Fibroblast of mammary gland (primary cell): ENCODE measurements at regions not wholly inside any gene's neighbourhood (a gene's known extent, or its start where the extent isn't known, plus 50 kb on each side); places are given as distances from the start of the nearest gene placed in this dataset.
A peak's percentile ranks its signal among the peaks of the same experiment; 100 is the strongest.

Experiments used
- DNase-seq: peaks from one replicate; pipeline ENCODE4 v3.0.0-alpha.2; 2010; ENCODE audit warnings: low read depth
- H3K4me3 ChIP-seq: 2 replicates; pipeline ENCODE4 v1.5.1; 2011; ENCODE audit warnings: low read depth, mild to moderate bottlenecking, low read length, moderate library complexity; ENCODE audit not compliant: control insufficient read depth
- TF ChIP-seq, protein P1 (sequence below): conservative IDR thresholded peaks from 2 replicates; pipeline ENCODE4 v1.5.1; 2011; ENCODE audit warnings: low read depth, low read length, inconsistent platforms; ENCODE audit not compliant: control insufficient read depth, insufficient read depth

DNA sequence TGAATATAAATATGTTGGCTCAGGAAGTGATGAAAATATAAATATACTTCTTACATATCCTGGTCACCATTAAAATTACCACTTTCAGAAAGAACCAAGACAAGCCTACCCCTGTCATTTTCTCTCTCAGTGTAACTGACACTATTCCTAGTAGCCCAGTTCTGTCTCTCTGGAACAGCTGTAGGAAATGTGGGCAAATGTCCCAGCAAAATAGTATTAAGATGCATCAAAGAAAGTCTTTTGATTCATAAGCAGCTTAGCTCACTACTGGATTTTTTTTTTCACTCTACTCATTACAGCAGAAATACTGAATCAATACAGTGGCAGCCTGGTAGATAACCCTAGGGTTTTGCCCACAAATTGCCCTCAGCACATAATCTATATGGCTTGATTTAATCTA lies 290.9 kb downstream of the DNAJB9 start:
- TF ChIP-seq, protein P1, sequence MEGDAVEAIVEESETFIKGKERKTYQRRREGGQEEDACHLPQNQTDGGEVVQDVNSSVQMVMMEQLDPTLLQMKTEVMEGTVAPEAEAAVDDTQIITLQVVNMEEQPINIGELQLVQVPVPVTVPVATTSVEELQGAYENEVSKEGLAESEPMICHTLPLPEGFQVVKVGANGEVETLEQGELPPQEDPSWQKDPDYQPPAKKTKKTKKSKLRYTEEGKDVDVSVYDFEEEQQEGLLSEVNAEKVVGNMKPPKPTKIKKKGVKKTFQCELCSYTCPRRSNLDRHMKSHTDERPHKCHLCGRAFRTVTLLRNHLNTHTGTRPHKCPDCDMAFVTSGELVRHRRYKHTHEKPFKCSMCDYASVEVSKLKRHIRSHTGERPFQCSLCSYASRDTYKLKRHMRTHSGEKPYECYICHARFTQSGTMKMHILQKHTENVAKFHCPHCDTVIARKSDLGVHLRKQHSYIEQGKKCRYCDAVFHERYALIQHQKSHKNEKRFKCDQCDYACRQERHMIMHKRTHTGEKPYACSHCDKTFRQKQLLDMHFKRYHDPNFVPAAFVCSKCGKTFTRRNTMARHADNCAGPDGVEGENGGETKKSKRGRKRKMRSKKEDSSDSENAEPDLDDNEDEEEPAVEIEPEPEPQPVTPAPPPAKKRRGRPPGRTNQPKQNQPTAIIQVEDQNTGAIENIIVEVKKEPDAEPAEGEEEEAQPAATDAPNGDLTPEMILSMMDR: no peak
- no peak overlapping the region for H3K4me3 ChIP-seq
- no peak for DNase-seq

DNA sequence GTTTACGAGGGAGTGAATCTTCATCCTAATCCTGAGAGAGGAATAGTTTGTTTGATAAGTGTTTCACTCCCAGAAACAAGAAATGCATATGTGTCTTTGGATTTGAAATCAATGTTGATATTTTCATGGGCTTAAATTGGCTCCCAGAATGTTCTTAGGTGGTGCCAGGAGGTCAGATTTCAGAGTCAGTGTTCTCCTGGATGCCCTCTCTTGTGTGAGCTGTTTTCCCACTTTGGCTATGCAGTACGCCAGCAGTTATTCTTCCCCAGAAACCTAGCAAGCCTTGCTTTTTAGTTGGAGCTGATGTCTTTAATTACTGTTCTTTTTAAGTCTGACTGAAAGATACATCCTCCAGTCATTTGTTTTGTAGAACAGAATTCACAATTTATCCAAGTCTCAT lies 291.4 kb downstream of the DNAJB9 start:
- H3K4me3 ChIP-seq: no peak overlapping the region
- TF ChIP-seq, protein P1: no peak
- no peak for DNase-seq

DNA sequence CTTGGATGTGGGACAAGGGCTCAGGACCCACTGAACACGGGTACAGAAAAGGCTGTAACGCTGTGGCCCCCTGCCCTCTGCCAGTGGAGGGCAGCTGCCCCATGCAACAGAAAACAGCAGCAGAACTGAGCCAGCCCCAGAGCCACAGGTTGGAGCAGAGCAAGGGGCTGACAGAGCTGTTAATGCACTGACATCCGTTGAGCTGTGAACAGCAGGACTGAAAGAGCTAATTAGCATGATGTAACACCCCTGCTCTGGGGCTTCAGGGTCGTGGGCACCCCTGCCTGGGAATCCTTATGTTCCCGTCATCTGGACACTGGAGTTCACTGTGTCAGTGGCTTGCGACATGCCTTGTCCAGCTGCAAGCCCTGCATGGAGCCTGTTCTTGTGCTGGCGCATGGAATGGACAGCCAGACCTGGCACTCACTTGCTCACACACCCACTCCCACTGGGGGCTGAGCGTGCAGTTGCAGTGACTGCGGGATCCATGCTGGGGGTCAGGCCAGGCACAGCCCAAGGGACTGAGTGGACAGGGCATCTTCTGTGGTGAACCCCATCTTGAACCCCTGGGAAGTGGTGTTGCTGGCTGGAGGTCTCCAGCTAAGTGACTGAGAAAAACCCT lies 293.7 kb downstream of the DNAJB9 start:
- DNase-seq: no peak
- H3K4me3 ChIP-seq: no peak overlapping the region
- TF ChIP-seq, protein P1: no peak

DNA sequence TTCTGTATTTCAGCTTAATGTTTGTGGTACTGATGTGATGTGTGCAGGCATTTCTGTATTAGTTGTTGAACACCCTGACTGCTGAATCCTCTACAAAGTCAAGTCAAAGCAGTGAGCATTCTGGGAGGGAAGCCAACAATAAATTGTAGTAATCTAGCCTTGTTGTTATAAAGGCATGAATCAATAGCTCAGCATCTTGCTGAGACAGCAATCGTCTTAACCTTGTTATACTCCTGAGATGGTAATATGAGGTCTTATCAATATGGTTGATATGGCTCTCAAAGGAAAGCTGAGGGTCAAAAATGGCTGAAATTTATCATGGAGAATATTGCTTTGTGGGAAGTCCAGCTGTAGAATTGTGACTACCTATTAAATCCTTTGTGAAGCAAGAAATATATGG lies 299.4 kb downstream of the DNAJB9 start:
- TF ChIP-seq, protein P1: no peak
- no peak for DNase-seq
- no peak overlapping the region for H3K4me3 ChIP-seq

DNA sequence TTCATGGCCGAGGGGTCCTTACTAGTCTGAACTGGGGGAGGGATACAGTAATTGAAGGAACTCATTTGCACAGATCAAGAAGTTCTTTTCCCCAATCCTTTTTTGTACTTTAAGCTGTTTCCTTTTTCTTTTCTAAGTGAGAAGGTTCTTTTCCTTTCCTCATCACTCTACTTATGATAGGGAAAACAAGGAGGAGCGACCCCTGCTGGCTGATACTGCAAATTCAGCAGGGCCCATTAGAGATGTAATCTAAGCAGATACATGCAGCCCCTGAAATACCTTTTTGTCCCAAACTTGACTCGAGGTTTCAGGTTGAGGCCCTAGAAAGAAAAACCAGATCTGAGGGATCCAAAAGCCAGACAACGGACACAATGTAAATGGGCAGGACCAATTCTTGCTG lies 305.5 kb downstream of the DNAJB9 start:
- peak; percentile 15 for DNase-seq
- TF ChIP-seq, protein P1: no peak
- H3K4me3 ChIP-seq: no peak overlapping the region

DNA sequence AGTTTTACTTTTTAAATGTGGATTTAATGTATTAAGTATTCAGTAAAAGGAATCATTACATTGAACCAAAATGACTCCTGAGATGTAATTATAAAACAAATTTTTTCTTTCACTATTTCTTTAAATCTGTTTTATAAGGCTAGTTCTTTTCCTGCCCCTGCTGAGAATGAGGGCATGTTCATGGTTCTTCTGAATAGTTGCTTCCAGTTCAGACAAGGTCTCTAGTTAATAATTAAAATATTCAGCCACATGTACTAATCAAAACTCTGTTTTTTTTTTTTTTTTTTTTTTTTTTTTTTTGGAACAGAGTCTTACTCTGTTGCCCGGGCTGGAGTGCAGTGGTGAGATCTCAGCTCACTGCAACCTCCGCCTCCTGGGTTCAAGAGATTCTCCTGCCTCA lies 321.2 kb downstream of the DNAJB9 start:
- TF ChIP-seq, protein P1: no peak

DNA sequence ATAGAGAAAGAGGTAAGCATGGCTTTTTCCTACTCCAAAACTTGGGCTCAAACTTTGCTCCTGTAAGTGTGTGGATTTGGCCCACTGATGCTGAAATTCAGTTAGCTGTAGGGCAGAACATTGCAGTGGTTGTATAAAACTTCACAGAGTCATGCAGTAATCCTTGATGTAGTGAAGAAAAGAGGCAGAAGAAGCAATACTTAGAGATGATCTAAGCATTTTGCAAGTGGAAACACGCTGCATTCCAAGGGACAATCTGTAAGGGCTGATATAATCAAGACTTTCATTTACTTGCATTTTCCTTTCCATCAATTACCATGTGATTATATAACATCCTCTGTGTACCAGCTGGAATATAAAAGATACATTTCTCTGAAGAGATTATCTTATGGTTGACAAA lies 338.8 kb downstream of the DNAJB9 start:
- TF ChIP-seq, protein P1: no peak
- DNase-seq: no peak
- no peak overlapping the region for H3K4me3 ChIP-seq

More for the DNA sequence above, 321.2 kb downstream of the DNAJB9 start:
- no peak for DNase-seq
- no peak overlapping the region for H3K4me3 ChIP-seq
